DOHH2 (cell line): ENCODE measurements at regions not wholly inside any gene's neighbourhood (a gene's known extent, or its start where the extent isn't known, plus 50 kb on each side); places are given as distances from the start of the nearest gene placed in this dataset.

Experiments used
- EZH2phosphoT487 ChIP-seq: fragments of 200-600 bp; sonication (generic); IDR thresholded peaks from 2 replicates; pipeline ENCODE4 v1.6.1; 2017; ENCODE audit warnings: borderline replicate concordance, mild to moderate bottlenecking, antibody characterized with exemption, low read length, moderate library complexity, mixed read lengths
- TF ChIP-seq, protein P1 (sequence below): fragments of 200-600 bp; sonication (generic); IDR thresholded peaks from one replicate; pipeline ENCODE4 v1.5.1; 2014; ENCODE audit warnings: antibody characterized with exemption, mild to moderate bottlenecking, low read depth, low read length; ENCODE audit not compliant: poor library complexity, severe bottlenecking

DNA sequence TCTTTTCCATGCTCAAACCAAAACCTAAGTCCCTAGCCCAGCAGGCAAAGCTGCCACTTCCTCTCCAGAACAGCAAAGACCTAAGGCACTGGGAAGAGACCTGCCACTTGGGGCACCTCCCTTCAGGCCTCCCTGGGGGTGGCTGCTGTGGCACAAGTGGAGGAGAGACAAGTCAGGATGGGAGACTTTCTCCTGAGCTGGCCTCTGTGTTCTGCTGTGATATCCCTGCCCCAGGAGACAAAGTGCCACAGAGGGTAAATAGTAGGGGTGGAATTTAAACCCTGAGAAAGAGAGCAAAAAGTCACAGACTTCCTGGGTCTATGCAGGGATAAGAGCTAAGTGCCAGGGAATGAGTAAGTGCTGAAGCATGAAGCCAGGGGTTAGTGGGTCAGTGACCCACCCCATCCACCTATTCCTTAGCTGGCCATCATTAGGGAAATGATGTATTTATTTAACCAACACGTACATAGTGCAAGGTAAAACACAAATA is 84.2 kb downstream of the MRPL14 start:
- TF ChIP-seq, protein P1, sequence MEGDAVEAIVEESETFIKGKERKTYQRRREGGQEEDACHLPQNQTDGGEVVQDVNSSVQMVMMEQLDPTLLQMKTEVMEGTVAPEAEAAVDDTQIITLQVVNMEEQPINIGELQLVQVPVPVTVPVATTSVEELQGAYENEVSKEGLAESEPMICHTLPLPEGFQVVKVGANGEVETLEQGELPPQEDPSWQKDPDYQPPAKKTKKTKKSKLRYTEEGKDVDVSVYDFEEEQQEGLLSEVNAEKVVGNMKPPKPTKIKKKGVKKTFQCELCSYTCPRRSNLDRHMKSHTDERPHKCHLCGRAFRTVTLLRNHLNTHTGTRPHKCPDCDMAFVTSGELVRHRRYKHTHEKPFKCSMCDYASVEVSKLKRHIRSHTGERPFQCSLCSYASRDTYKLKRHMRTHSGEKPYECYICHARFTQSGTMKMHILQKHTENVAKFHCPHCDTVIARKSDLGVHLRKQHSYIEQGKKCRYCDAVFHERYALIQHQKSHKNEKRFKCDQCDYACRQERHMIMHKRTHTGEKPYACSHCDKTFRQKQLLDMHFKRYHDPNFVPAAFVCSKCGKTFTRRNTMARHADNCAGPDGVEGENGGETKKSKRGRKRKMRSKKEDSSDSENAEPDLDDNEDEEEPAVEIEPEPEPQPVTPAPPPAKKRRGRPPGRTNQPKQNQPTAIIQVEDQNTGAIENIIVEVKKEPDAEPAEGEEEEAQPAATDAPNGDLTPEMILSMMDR = no peak
- no peak for TF ChIP-seq EZH2phosphoT487
